HG02610 (cell line): ENCODE measurements at regions not wholly inside any gene's neighbourhood (a gene's known extent, or its start where the extent isn't known, plus 50 kb on each side); places are given as distances from the start of the nearest gene placed in this dataset.
A peak's percentile ranks its signal among the peaks of the same experiment; 100 is the strongest.

Experiments used
- ATAC-seq: cut with Tn5 transposase; IDR thresholded peaks from one replicate; pipeline ENCODE4 v1.9.1; 2021; ENCODE audit warnings: mild to moderate bottlenecking, moderate library complexity; ENCODE audit not compliant: unreplicated experiment

DNA sequence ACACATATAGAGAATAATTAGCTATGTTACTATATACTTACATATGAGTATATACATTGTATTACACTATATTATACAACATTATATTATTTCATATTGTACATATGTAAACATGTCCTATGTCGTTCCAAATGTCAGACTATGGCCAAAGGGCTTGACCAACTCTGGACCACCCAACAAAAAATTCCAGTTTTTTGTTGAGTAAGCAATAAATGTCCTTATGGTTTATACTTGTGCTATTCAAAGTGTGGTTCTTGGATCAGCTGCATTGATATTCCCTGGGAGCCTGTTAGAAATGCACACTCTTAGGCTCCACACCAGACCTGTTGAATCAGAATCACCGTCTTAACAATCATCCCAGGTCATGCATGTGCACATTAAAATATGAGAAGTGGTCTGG lies 225.4 kb upstream of the ZFP64 start:
- no peak for ATAC-seq

GRCh38 chr20:52411611-52412010 lies 220.0 kb upstream of the ZFP64 start:
- no peak for ATAC-seq

GRCh38 chr20:52410731-52411234 lies 219.2 kb upstream of the ZFP64 start:
- ATAC-seq: no peak

DNA sequence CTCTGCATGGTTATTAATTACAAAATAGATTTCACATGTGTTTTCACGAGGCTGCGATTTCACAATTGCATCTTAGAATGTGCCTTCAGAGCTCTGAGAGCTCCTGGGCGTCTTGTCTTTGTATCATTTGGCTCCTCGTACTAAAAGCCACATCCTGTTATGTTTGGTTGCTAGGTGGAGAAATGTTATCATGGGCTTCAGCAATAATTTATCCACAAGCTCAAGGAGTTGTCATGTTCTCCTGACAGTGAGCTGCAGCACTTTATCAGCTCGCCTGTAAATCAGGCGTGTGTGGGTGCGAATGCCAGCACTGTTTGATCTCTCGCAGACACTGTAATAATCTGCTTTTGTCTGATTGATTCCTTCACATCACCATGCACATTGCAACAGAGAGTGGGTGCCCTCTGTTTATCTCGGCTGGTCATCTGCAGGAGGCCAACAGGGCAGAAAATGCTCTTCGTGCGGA lies 218.6 kb upstream of the ZFP64 start:
- ATAC-seq: no peak

DNA sequence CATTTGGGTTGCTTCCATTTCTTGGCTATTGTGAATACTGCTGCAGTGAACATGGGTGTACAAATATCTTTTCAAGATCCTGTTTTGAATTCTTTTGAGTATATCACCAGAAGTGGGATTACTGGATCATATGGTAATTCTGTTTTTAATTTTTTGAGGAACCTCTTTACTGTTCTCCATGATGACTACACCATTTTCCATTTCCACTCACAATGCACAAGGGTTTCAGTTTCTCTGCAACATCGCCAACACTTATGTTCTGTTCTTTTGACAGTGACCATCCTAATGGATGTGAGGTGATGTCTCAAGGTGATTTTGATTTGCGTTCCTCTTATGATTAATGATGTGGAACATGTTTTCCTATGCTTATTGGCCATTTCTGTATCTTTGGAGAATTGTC lies 214.4 kb upstream of the ZFP64 start:
- no peak for ATAC-seq

GRCh38 chr20:52405417-52405816 lies 213.8 kb upstream of the ZFP64 start:
- ATAC-seq: peak; percentile 60

DNA sequence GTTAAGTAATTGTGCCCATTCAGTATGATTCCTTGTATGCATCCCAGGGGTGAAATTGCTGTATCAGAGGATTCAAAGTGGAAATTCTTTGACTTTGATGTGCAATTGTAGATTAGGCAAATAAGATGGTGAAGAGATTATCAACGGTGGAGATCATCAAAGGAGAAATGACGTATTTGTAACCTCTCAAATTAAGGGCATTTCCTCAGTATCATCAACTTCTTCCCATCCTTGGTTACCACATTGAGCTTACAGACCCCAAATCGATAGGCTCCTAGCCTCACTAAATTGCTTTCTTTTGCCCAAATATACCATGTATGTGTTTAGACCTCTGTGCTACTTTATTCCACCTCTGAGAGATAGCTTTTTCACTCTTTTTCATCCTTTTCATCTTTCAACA lies 213.1 kb upstream of the ZFP64 start:
- no peak for ATAC-seq

GRCh38 chr20:52402950-52403349 lies 211.4 kb upstream of the ZFP64 start:
- ATAC-seq: peak; percentile 68

- no peak for ATAC-seq
Measured at GRCh38 chr20:52402514-52402913, 210.9 kb upstream of the ZFP64 start.

- no peak for ATAC-seq
Measured at GRCh38 chr20:52401431-52401830, 209.9 kb upstream of the ZFP64 start.

- ATAC-seq: no peak
Measured at GRCh38 chr20:52399352-52399751, 207.8 kb upstream of the ZFP64 start.

DNA sequence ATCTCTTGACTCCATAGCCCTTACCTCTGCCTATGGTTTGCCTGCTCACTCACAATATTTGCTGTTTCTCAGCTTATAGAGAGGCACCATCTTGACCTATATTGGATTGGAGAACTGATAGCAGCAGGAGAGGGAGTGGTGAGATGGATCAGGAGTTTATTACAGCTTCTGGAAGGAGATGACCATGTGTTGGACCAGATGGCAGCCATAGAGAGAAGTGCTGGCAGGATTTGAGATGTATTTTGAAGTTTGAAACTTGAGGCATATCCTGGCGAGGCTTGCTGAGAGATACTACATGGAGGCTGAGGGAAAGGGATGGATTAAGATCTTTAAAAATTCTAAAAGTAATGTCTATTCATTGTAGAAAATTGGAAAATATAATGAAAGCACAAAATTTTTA lies 198.0 kb upstream of the ZFP64 start:
- ATAC-seq: no peak

GRCh38 chr20:52383995-52384621 lies 192.5 kb upstream of the ZFP64 start:
- no peak for ATAC-seq

GRCh38 chr20:52382933-52383332 lies 191.4 kb upstream of the ZFP64 start:
- no peak for ATAC-seq

DNA sequence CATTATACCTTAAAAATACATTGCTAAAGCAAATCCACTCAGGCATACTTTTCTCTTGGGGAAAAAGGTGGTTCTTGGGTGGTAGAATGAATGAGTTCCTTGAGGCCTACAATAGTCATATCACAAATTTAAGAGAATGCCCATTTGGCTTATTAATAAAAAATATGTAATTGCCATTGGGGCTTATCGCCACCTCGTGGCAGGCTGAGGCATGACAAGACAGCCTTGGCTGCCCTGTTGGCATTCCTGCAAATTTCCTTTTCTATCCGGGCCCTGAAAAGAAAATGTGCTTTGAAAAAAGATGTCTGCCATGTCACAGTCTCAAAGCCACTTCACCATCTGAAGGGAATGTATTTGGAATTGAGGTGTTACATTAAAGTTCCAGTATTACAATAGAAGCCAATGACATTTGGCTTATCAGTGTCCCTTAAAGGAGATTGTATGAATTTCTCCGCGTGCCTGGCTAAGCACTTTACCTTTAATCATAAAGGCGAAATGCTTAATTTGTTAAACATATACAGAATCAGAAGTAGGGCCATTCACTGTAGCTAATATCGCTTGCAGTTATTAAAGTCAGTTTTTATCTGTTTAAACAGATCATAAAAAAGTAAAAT lies 188.3 kb upstream of the ZFP64 start:
- no peak for ATAC-seq

- no peak for ATAC-seq
Measured at GRCh38 chr20:52372169-52372568, 180.6 kb upstream of the ZFP64 start.

DNA sequence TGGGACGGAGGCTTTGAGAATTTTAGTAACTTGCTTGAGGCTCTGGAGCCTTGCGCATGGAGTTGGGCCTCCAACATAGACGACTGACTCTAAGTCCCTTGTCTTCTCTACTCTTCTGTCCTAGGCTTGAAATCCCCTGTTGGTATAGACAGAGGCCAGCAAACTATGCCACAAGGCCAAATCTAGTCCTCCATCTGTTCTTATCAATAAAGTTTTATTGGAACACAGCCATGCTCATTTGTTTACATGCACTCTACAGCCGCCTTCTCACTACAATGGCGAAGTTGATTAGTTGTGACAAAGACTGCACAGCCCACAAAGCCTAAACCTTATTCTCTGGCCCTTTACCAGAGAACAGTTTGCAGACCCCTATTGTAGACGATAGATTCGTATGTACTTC lies 174.1 kb upstream of the ZFP64 start:
- no peak for ATAC-seq

DNA sequence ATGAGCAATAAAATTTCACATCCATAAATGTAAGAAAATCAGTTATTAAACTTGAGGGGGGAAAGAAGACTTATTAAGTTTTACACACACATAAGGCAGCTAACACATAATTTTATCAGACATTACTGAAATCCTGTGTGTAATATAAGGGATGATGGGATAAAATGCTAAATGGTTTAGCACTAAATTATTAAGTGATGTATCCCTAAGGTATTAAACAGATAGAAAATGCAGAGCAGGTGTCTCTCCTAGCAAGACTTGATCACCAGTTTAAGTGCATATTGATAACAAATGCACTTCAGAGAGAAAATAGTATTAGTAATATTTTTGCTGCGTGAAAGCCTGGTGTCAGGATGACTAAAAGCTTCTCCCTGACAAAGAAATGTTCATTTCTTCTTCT lies 172.8 kb upstream of the ZFP64 start:
- no peak for ATAC-seq

- no peak for ATAC-seq
Measured at GRCh38 chr20:52361650-52362049, 170.1 kb upstream of the ZFP64 start.

DNA sequence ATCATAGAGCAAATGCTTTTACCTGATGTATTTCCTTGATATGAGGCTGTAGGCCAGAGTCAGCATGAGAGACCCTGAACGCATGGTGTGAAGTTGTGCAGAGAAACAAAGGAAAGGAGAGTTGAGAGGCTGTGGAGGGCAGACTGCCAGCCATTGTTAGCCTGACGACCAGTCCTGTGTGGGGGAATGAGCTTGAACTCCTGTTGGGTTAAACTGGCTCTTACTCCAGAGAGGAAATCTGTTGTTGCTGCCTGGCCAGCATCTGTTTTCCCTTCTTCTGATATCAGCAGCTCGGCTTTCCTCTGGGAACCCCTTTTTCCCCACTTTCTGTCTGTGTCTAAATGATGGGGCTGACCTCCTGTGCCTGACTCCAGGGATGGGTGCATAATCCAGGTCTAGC lies 158.2 kb upstream of the ZFP64 start:
- ATAC-seq: no peak

DNA sequence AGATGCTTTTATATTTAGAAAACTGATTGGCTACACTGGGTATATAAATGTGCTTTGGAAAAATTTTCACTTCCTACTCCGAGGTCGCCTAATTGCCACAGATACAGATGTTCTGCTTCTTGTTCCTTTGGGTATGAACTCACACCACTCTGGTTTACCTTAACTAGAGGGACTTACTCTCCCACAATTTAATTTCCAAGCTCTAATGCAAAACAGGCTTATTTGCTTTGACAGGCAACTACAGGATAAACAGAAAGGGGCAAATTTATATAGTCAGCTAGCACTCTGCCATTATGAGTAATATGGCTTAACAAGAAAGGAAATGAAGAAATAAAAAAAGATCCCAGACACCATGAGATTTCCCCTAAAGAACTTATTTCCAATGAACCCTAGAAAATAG lies 156.9 kb upstream of the ZFP64 start:
- ATAC-seq: no peak

- no peak for ATAC-seq
Measured at GRCh38 chr20:52346797-52347196, 155.2 kb upstream of the ZFP64 start.

DNA sequence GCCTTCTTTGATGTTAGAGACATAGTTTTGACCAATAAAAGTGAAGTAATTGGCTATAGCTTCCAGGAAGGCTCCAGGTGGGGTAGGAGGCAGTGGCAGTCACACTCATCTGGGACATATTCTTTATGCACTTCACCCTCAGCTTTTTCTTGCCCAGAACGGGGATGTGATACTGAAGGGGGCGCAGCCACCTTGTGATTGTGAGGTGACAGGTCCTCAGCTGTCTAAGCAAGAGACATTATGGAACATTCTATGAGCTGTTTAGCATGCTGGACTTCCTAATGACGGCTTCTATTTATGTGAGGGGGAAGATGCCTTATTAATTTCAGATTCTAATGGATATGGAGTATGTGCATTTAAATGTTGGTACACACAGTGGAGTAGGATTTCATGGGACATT lies 151.3 kb upstream of the ZFP64 start:
- ATAC-seq: no peak
